HL-60 (cell line): ENCODE measurements at regions not wholly inside any gene's neighbourhood (a gene's known extent, or its start where the extent isn't known, plus 50 kb on each side); places are given as distances from the start of the nearest gene placed in this dataset.

Experiments used
- CTCF ChIP-seq: IDR thresholded peaks from one replicate; pipeline ENCODE4 v1.5.1; 2011; ENCODE audit warnings: low read length, control low read depth, inconsistent platforms; ENCODE audit not compliant: insufficient read depth
- POLR2AphosphoS5 ChIP-seq: IDR thresholded peaks from 2 replicates; pipeline ENCODE4 v1.6.1; 2012; ENCODE audit warnings: low read depth

GRCh38 chr2:194062401-194062800, 1594.6 kb upstream of the SLC39A10 start:
- TF ChIP-seq CTCF, result no peak
- no peak for TF ChIP-seq POLR2AphosphoS5
